LNCAP (cell line): ENCODE measurements at regions not wholly inside any gene's neighbourhood (a gene's known extent, or its start where the extent isn't known, plus 50 kb on each side); places are given as distances from the start of the nearest gene placed in this dataset.

Source experiments
- CTCF ChIP-seq: fragments of 450-650 bp; IDR thresholded peaks from 2 replicates; pipeline ENCODE4 v1.5.1; 2017; ENCODE audit warnings: mild to moderate bottlenecking

- no peak for TF ChIP-seq CTCF
Observed at GRCh38 chr1:108082738-108083562, 117.2 kb downstream of the SLC25A24 start.

DNA sequence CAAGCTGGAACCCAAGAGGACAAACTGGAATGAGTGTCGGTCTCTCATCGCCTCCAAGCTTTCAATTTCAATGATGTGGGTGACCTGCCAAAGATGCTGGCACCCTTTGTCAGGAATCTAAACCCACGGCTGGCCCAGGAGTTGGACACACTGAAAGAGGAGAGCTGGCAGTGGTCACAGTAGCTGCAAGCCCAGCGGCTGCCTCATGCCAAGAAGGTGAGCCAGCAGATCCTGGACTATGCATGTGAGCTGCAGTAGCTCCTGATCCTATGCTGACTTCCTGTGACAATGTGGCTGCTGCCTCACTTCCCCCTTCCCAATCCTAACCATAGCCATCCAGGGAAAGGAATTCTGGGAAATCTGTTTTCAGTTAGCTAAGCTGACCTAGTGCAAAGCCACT lies 117.0 kb upstream of the VAV3 start:
- no peak for TF ChIP-seq CTCF

GRCh38 chr1:108080448-108080847 lies 115.5 kb upstream of the VAV3 start:
- TF ChIP-seq CTCF = no peak

- no peak for TF ChIP-seq CTCF
Observed at GRCh38 chr1:108079440-108080025, 114.6 kb upstream of the VAV3 start.

DNA sequence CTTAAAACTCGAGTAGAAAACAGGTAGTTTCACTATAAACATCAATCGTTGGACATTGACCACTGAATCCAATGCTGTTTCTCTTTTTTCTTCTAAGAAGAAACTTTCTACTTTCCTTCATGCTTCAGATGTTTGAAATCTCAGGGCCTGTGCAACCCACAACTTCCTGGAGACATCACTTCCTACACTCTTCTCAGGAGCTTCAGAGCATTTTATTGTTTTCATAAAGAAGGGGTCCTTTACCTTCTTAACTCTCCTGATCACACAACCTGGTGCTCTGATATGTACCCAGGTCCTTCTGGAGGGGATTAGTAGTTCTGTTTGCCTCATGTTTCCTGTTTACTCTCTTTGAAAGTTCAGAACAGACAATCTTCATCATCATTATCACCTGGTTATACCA lies 113.0 kb upstream of the VAV3 start:
- TF ChIP-seq CTCF = no peak

DNA sequence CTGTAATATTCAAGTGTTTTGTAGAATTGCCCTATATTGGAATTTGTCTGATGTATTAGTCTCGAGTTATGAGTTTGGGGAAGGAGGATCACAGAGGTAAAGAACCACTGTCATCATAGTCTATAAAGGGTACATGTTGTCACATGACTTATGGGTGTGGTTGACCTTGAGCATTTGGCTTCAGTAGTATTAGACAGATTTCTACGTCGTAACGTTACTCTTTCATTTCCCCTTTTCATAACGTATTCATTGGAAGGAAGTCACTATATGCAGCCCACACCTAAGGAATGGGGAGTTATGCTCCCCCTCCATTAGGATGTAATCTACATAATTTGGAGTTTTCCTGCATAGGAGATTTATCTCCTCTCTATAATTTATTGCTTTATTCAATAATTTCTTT lies 110.1 kb upstream of the VAV3 start:
- no peak for TF ChIP-seq CTCF

- TF ChIP-seq CTCF = no peak
Observed at GRCh38 chr1:108072776-108073175, 107.8 kb upstream of the VAV3 start.
